Activated CD4-positive, alpha-beta T cell treated with anti-CD3 and anti-CD28 coated beads for 1 hour (primary cell): ENCODE measurements at regions not wholly inside any gene's neighbourhood (a gene's known extent, or its start where the extent isn't known, plus 50 kb on each side); places are given as distances from the start of the nearest gene placed in this dataset.

Source experiments
- DNase-seq: peaks from one replicate; pipeline ENCODE4 v3.0.0-alpha.2; 2020

DNA sequence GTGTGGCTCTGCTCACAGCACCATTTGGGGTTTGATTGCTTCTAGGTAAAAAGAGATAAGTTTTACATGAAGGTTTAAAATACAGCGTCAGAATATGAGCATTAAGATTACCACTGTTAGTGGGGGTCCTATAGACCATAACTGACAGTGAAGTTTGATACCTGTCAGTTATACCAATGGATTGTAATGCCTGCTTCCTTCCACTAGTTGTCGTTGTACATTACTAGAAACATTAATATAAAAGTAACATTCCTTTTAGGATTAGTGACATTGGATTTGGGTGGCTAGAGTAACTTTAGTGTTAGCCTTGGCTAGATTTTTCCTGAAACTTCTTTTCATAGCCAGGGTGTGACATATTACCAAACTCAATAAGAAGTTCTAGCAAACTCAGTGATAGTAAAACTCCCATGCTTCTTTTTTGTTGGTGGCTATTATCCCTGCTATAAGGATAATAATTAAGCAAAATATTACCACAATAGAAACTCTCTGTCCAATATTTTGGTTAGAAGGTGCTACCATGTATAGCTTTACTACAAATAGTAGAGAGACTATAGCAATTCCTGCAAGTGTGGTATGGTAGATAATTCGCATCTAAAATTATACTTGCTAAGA is 57.1 kb downstream of the FAM181B start:
- no peak for DNase-seq

DNA sequence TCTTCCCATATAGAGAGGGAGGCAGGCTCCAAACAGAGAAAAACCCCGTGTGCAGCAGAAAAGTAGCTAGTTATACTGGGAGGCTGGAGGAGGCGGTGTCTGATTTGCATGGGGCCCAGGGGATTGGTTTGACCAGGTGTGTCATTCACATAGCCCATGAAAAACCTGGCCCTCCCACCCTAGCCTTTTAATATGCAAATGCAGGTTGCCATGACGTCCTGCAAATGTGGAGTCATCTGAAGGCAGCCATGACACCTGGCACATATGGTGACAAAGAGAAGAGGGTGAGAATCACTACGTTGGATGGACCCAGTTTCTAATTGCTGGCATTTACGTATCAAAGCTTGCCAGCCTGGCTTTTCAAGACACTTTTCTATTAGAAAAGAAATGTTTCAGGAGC is 57.8 kb downstream of the FAM181B start:
- DNase-seq = no peak

DNA sequence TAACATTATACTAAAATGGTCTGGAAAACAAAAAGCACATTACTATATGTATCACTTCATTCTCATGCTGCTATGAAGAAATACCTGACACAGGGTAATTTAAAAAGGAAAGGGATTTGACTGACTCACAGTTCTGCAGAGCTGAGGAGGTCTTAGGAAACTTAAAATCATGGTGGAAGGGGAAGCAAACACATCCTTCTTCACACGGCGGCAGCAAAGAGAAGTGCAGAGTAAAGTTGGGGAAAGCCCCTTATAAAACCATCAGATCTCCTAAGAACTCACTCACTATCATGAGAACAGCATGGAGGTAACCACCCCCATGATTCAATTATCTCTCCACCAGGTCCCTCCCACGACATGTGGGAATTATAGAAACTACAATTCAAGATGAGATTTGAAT is 60.0 kb downstream of the FAM181B start:
- no peak for DNase-seq

- DNase-seq = no peak
These were observed 62.2 kb downstream of the FAM181B start for GRCh38 chr11:82671451-82671850.

DNA sequence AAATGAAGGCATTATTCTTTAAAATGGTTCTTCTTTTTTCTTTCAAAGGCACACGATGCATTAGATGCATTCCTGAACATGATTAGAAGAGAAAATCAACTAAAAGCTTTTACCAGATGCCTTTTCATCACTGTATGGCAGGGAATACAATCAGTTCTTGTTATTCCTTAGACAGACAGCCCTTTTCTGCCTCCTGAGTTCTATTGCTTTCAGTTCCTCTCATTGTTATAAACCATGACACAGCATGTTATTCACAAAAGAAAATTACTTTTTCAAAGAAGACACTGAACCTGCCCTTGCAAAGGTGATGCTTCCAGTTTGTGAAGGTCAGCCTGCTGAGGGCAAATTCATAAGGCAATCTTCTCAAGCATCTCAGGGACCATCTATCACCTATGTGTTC is 70.1 kb downstream of the FAM181B start:
- no peak for DNase-seq

GRCh38 chr11:82653752-82654151 is 79.9 kb downstream of the FAM181B start:
- no peak for DNase-seq

DNA sequence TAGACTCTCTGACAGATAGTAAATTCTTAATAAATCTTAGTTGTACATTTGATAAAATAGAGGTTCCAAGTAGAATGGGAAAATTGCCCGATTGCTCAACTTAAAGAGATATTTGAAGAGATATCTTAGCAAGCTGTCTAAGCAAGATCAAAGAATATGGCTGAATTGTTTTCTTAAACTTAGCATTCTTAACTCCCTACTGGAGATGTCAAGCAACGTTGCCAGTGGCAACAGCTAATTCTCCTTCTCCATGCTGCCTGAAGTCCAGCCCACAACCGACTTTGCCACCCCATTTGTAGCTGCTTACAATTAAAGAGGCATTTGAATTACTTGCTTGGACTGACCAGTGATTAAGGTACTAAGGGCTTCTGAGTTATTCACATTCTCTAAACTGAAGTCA is 94.4 kb downstream of the FAM181B start:
- no peak for DNase-seq

GRCh38 chr11:82636615-82637014 is 97.0 kb downstream of the FAM181B start:
- no peak for DNase-seq

DNA sequence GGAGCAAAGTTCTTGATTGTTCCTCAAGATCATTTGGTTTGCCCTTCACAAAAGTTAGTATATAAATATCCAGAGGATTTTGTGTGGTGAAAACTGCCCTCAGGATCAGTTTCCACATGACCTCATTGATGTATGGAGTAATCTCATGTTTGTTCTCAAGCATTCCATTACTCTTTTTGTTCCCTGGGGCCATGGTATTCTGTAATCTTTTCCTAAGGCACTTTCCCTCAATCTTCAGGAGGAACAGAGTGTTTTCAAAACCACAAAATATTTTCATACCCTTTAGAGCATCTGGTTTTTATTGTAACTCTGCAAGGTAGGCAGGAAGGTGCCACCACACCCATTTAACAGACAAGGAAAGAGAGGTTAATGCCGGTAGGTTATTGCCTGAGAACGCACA is 99.6 kb downstream of the FAM181B start:
- no peak for DNase-seq

DNA sequence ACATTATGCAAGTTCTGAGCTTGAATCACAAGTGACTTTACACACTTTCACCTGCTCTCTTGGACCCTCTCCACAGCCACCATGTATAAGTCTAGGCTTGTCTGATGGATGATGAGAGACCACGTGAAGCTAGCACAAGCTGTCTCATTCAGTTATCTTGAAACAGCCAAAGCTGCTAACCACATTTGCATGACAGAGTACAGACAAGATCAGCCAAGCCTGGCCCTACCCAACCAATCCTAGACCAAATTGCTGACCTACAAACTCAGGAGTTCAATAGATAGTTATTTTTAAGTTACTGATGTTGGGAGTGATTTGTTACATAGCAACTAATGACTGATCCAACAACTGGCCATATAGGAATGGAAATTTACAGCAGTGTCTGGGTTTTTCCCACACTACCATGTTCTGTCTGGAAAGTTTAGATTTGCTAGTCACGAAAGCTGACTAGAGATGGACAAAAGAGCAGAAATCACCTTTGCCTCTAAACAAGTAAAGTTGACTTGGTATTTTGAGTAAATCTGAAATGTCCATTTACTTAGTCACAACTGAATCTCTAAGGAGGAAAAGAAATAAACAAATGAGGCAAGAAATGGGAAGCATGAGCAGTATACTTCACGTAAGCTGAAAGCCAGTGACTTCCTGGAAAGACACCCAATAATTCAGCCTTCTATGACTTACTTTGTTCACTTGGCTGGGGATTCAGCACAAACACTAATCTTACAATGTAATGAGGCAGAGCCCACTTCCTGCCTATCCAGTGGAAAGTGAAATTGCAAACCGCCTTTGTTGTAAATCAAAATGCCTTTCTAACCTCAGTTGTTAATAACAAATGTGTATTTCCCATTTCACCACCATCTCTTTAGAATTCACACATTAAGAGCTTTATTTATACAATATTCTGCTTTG is 101.7 kb downstream of the FAM181B start:
- no peak for DNase-seq

DNA sequence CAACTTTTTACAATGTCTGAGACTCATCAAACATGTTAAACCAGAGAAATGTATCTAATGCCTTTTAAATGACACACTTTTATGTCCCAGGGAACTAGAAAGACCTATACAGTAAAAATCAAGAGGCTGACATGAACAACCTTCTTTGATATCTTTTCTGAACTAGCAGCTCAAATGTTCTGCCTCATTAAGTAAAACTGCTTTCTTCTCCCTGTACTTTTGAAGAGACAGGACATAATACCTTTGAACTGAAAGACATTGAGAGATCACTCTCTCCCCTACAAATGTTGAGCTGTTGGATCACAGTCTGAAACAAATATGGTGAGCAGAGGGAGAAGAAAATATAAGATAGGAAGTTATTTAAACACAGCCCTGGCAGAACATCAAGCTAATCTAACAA is 123.0 kb downstream of the FAM181B start:
- DNase-seq = no peak

- DNase-seq = no peak
These were observed 126.9 kb downstream of the FAM181B start for GRCh38 chr11:82606738-82607137.

- no peak for DNase-seq
These were observed 132.0 kb downstream of the FAM181B start for GRCh38 chr11:82601711-82602110.

GRCh38 chr11:82599836-82600235 is 133.8 kb downstream of the FAM181B start:
- no peak for DNase-seq

GRCh38 chr11:82586581-82586980 is 147.1 kb downstream of the FAM181B start:
- DNase-seq = no peak

DNA sequence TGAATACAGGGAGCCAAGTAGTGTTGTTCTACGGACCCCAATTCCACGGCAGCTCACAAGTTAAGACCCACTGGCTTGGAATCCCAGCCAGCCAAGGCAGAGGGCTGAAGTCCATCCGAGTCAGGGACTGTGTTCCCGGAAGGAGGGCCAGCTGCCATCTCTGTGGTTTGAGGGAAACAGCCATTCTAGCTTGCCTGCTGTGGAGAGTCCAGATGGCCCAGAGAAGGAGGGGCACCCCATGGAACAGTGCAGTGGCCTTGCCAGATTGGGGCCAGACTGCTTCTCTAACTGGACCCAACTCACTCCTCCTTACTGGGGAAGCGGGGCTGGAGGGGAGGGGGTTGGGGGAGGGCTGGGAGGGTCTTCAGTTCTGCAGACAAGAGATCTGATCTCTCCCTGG is 156.4 kb downstream of the FAM181B start:
- no peak for DNase-seq

- no peak for DNase-seq
These were observed 172.8 kb downstream of the FAM181B start for GRCh38 chr11:82560836-82561235.

- DNase-seq = no peak
These were observed 174.1 kb downstream of the FAM181B start for GRCh38 chr11:82559609-82560008.

DNA sequence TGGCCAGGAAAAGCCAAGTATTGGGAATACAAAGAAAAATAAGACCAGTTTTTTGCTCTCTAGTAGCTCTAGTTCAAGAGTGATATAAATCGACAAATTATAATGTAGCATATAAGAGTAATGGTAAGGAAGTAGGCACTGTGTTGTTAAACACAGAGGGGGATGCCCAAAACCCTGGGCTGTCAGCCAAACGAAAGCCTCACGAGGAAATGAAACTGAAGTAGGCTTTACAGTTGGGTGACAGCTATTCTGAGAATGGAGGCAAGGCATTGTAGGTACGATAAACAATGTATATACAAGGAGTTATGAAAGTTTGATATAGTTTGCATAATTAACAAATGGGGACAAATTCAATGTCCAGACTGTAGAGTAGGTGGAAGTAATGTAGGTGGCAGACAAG is 176.4 kb downstream of the FAM181B start:
- DNase-seq = no peak

GRCh38 chr11:82556210-82556609 is 177.5 kb downstream of the FAM181B start:
- no peak for DNase-seq

DNA sequence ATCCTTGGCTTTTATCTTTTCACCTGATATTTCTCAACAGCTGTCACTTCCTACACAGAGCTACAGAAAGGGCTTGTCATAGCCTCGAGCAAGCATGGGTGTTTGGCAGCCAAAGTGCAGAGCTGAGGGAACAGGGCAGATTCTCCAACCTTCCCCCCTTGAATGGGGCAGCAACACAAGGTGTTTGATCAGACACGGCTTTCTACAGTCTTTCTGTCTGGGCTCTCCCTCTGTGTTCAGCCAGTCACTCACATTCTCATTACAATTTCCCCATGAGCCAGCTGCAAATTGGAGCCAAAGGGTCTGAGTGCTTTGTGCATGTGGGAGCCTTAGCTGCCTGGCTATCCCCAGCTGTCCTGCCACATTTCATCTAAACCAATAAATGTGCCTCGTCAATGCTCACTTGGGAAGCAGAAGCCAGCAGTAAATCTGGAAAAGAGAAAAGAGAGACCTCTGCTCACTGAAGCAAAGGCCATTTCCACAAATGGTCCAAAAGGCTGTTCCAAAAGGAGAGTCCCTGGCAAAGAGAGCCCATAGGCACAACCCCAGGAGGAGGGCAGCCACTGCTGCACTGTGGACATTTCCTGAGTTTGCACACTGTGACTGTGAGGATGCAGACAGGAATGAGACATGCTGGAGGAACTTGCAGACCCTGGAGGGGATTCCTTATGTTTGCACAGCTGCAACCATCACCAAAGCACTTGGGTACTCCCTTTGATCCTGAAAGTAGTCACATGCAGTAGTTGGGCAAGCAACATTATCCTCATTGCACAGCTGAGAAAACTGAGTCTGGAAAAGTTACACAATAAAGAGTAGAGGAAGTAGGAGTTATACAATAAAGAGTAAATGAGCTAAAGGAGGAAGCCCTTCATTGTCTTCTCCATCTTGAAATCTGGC is 186.8 kb downstream of the FAM181B start:
- no peak for DNase-seq

DNA sequence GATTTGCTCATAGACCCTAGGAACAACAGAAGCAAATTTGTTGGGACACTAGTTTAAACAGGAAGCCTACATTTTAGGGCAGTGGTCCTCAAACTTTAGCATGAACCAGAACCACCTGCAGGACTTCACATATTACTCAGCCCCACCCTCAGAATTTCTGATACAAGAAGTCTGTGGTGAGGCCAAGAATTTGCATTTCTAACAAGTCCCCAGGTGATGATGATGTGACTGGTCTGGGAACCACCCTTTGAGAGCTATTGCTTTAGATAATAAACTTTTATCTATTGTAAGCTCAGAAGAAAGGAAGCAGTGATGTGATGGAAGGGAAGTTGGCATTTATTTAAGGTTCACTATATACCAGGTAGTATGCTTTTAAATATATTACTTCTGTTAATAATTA is 194.0 kb downstream of the FAM181B start:
- no peak for DNase-seq

DNA sequence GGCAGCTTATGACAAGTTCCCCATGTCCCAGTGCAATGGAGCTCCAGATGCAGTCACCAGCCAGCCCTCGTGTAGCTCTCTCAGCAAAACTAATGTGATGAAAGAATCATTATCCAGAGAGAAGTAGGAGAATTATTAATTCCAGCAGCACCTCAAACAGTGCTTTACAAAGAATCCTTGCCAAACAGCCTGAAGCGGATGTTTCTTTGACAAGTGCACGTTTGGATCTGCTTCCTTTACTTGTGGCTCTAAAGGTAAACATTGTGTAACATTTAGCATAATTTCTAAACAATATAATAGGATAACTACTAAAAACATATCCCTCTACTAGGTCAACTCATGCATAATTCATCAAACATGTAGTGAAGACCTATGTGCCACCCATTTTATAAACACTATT is 197.0 kb downstream of the FAM181B start:
- no peak for DNase-seq
